Raji (cell line): ENCODE measurements at regions not wholly inside any gene's neighbourhood (a gene's known extent, or its start where the extent isn't known, plus 50 kb on each side); places are given as distances from the start of the nearest gene placed in this dataset.

Source experiments
- POLR2A ChIP-seq: IDR thresholded peaks from 2 replicates; pipeline ENCODE4 v1.6.1; 2011; ENCODE audit warnings: low read depth, low read length, control low read depth; ENCODE audit not compliant: insufficient read depth

DNA sequence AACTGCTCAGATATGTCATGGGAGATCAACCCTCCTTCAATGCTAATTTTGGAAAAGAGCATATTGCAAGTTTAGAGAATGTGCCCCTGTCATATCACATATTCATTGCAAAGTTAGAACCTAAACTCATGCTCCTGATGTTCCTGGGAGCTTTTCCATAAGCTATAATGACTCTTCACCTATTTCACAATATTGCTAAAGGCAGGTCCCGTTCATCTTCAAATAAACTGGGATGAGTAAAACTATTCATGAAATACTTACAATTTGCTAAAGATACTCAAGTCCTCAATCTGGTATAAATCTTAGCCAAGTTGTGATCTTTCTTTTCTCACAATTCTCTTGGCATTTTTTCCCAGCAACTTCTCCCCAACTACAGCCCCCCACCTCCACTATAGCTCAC lies 121.7 kb upstream of the TNFAIP3 start:
- TF ChIP-seq POLR2A = no peak

GRCh38 chr6:137746264-137746663 lies 120.8 kb upstream of the TNFAIP3 start:
- no peak for TF ChIP-seq POLR2A

DNA sequence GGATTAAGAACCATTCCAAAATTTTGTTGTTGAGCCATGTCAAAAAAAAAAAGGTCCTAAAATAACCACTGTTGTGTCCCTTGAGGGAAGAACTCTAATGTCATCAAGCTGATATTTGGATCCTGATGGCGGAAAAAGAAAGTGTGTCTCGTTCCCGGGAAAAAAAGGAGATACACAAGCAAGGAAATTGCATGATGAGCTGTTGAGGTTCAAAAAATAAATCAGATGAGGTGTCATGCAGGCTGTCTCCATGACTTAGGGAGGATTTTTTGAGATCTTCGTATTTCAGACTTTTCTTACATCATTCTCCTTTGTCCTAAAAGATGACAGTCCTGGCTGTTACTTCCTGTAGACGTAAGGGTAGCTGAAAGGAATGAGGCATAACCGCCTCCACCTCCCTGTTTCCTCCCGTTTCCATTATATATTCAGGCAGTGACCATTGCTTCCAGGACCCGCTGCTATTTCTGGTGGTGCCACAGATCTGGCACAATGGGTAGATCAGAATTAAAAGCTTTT lies 117.3 kb upstream of the TNFAIP3 start:
- no peak for TF ChIP-seq POLR2A

DNA sequence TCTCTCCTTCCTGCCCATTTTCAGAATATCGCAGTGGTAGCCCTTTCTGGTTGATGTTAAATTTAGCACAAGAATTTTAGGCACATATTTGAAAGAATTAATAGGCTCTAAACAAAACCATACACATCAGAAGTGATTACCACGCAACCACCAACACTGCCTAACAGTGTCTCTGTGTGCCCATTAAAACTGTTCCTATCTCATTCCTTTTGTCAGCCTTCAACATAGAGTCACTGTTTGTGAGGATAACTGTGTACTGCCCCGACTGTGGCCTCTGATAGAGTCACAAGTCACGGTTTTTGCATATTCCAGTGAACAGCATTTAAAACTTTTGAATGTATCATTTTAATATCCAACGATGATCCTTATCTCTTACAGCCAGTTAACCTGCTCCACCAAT lies 116.8 kb upstream of the TNFAIP3 start:
- TF ChIP-seq POLR2A = no peak

DNA sequence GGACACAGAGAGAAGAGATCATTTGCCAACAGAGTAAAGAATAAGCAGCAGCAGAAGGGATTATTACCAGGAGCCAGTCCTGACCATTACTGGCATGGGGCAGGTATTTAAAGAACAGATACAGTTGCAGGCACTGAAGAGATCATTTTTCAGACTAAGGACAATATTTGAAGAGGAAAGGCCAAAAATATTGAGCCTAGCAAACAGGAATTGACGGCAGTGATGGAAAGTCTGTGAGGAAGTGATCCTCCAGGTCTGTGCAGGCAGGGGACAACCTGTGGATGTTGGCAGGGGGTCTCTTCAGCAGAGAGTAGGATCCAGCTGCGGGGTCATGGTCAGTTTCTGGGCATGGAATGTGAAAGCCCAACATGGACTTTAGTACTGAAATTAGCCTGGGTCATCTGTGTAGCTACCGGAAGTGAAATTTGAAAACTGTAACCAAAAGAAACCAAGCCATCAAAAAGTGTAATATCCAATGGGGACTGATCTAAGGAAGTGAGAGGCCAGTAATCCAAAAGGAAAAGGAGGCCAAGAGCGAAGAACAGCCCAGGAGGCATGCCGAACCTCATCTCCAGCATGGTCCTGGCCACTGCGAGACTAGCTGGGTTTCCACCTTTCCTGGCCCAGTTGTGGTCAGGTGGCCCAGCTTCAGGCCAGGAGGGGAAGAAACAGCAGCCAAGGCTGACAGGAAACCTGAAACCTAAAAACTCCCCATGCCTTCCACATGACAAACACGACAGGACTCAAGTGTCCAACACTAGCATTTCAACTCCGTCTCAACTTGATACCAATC lies 115.1 kb upstream of the TNFAIP3 start:
- no peak for TF ChIP-seq POLR2A

GRCh38 chr6:137754366-137754765 lies 112.7 kb upstream of the TNFAIP3 start:
- TF ChIP-seq POLR2A = no peak

GRCh38 chr6:137754866-137755265 lies 112.2 kb upstream of the TNFAIP3 start:
- no peak for TF ChIP-seq POLR2A

DNA sequence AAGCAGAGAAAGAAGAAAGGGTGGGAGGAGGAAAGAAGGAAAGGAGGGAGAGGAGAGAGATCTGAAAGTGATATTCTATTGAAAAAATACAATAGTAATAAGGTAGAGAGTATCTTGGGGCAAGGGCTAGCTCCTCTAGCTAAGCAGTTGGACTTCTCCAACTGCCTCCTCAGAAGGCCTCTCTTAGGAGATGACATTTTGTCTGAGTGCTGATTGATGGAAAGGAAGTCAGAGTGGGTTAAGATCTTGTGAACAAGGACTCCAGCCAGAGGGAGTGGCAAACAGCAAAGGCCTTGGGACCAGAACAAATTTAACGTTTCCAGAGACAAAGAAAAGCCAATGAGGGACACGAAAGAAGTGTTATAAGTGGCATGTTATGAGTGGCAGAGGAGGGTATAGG lies 111.8 kb upstream of the TNFAIP3 start:
- TF ChIP-seq POLR2A = no peak

DNA sequence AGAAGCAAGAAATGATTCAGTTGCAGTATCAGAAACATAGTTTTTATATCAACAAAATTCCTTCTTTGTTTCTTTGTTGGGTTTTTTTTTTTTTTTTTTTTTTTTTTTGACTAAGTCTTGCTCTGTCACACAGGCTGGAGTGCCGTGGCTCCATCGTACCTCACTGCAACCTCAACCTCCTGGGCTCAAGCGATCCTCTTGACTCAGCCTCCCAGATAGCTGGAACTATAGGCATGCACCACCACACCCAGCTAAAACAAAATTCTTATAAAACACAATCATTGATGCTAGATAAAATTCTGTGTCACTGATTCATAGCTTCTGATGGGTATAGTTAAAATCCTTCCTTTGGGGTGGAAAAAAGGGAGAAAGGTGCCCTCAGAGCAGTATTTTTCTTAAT lies 110.3 kb upstream of the TNFAIP3 start:
- no peak for TF ChIP-seq POLR2A

DNA sequence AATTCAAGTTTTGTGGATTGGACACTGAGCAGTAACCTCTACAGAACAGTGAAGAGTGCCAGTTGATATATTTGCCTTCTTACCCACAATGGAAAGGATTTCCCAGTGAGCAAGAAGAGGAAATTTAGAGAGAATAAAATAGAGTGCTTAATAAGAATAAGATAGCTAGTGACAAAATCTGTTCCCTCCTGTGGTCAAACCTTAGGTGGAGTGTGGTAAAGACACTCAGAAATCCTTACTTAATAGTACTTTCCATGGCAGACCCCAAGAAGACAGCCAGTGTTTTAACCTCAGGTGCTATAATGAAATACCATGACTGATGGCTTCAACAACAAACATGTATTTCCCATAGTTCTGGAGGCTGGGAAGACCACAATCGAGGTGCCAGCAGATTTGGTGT lies 108.4 kb upstream of the TNFAIP3 start:
- no peak for TF ChIP-seq POLR2A

GRCh38 chr6:137759624-137760023 lies 107.4 kb upstream of the TNFAIP3 start:
- no peak for TF ChIP-seq POLR2A

- no peak for TF ChIP-seq POLR2A
Measured at GRCh38 chr6:137761072-137761471, 106.0 kb upstream of the TNFAIP3 start.

- no peak for TF ChIP-seq POLR2A
Measured at GRCh38 chr6:137761487-137761886, 105.6 kb upstream of the TNFAIP3 start.

DNA sequence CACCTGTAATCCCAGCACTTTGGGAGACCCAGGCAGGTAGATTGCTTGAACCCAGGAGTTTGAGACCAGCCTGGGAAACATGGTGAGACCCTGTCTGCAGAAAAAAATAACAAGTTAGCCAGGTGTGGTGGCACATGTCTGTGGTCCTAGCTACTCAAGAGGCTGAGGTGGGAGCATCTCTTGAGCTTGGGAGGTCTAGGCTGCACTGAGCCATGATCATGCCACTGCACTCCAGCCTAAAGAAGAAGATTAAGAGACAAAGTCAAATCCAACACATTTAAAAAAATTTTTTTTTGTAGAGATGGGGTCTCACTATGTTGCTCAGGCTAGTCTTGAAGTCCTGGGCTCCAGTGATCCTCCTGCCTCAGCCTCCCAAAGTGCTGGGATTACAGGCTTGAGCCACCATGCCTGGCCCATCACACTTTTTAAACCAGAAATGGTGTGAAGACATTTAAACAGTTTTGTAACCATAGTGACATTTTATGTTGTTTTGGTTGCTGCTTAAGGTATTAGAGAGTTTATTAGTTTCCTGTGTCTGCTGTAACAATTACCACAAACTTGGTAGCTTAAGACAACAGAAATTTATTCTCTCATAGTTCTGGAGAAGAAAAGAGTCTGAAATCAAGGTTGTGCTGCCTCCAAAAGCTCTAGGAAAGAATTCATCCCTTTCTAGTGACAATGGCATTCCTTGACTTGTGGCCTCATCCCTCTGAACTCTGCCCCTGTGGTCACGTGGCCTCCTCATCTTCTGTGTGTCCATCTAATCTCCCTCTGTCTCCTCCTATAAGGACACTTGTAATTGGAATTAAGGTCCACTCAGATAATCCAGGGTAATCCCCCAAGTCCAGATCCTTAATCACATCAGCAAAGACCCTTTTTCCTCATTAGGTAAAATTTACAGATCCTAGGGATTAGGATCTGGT lies 104.6 kb upstream of the TNFAIP3 start:
- TF ChIP-seq POLR2A = no peak

DNA sequence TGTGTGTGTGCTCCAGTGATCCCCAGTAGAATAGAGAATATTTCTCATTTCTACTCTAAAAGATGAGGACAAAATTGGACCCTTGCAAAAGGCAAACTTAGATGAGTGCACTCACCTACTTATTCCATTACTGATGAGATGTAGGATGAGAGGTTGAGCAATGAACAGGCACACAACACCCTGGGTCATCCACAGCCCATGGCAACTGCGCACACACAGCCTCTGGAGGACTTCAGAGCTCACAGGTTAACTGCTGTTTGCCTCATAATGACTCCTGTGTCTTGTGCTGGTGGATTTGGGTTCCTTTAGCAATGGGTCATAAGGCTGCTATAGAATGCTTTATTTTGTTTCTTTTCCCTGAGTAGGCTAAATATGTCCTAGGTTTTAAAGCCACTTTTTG lies 103.6 kb upstream of the TNFAIP3 start:
- TF ChIP-seq POLR2A = no peak

- no peak for TF ChIP-seq POLR2A
Measured at GRCh38 chr6:137763886-137764285, 103.2 kb upstream of the TNFAIP3 start.
